Upper lobe of left lung (tissue), 4 donors: ENCODE measurements at regions not wholly inside any gene's neighbourhood (a gene's known extent, or its start where the extent isn't known, plus 50 kb on each side); places are given as distances from the start of the nearest gene placed in this dataset.

Experiments used
- EP300 ChIP-seq, 4 donors: sonication (generic); formaldehyde crosslinking; IDR thresholded peaks; one replicate each; pipeline ENCODE4 v1.5.1; 2017; ENCODE audit warnings: antibody characterized with exemption in 4 of 4, control low read depth in 2 of 4
- TF ChIP-seq, protein P1 (sequence below), 6 experiments: fragments of 450-650 bp in 4 of 6; fragments of 200-600 bp in 2 of 6; sonication (generic) in 2 of 6; IDR thresholded peaks; one replicate each; pipeline ENCODE4 v1.5.1; 2016 to 2019; ENCODE audit warnings: antibody characterized with exemption in 6 of 6

DNA sequence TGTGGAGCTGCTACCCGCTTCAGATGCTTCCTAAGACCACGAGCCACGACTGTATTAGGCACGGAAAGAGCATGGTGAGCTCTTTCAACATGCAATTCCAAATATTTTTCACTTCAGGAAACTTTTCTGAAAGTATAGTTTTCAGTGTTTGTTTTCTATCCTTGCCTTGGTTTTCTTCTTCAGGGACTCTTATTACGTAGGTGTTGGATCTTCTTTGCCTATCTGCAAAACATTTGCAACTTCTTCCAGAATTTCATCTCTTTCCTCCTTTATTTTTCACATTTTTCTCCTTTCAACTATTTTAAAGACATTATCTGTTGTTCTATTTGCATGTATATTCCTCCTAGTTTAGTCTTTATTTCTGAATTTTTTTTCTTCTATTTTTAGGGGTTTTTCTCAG is 148.9 kb upstream of the LSM14A start:
- no peak for TF ChIP-seq EP300 (IDR thresholded peaks at IDR 0.05)
- TF ChIP-seq, protein P1, sequence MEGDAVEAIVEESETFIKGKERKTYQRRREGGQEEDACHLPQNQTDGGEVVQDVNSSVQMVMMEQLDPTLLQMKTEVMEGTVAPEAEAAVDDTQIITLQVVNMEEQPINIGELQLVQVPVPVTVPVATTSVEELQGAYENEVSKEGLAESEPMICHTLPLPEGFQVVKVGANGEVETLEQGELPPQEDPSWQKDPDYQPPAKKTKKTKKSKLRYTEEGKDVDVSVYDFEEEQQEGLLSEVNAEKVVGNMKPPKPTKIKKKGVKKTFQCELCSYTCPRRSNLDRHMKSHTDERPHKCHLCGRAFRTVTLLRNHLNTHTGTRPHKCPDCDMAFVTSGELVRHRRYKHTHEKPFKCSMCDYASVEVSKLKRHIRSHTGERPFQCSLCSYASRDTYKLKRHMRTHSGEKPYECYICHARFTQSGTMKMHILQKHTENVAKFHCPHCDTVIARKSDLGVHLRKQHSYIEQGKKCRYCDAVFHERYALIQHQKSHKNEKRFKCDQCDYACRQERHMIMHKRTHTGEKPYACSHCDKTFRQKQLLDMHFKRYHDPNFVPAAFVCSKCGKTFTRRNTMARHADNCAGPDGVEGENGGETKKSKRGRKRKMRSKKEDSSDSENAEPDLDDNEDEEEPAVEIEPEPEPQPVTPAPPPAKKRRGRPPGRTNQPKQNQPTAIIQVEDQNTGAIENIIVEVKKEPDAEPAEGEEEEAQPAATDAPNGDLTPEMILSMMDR (IDR thresholded peaks at IDR 0.05) = no peak
